Astrocyte (in vitro differentiated cells and primary cell): ENCODE measurements at regions not wholly inside any gene's neighbourhood (a gene's known extent, or its start where the extent isn't known, plus 50 kb on each side); places are given as distances from the start of the nearest gene placed in this dataset.

Source experiments
- CTCF ChIP-seq: IDR thresholded peaks from 2 replicates; pipeline ENCODE4 v1.5.1; 2011; ENCODE audit warnings: low read depth, mild to moderate bottlenecking, inconsistent platforms, low read length, moderate library complexity; ENCODE audit not compliant: insufficient read depth
- EZH2 ChIP-seq: IDR thresholded peaks from 2 replicates; pipeline ENCODE4 v1.6.1; 2012; ENCODE audit warnings: mild to moderate bottlenecking, low read length, inconsistent platforms; ENCODE audit not compliant: insufficient read depth

DNA sequence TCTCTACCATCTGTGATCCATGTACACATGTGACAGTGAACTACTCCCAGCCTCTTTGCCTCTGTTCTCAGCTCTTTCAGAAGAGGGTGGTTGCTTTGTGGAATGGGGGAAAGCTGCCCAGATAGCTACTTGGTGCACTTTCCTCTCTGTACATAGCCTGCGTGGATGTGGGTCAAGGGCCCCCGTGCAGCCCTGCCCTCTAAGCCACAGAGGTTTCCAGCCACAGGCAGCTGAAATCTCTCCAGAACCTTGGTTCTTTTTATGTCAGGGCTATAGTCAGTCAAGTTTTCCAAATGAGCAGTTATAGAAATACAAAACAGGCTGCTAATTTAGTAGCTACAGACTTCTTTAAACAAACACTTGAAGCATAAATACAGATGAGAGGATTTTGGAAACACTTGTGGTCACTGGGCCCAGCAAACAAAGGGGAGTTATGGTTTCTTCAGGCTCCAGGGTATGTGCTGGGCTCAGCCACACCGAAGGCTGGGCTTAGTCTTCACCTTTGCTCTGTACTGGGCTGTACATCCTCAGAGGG, 199.7 kb upstream of the ASIC2 start:
- TF ChIP-seq CTCF (no peak), EZH2 (no peak)
